ENCODE measurements at regions not wholly inside any gene's neighbourhood (a gene's known extent, or its start where the extent isn't known, plus 50 kb on each side); places are given as distances from the start of the nearest gene placed in this dataset.

- no peak for TF ChIP-seq POLR2A (IDR thresholded peaks at IDR 0.05)
- TF ChIP-seq CTCF (IDR thresholded peaks at IDR 0.05), result no peak
These were observed 479.6 kb upstream of the TENM4 start for GRCh38 chr11:79920480-79920879.
